NT2/D1 (cell line): ENCODE measurements at regions not wholly inside any gene's neighbourhood (a gene's known extent, or its start where the extent isn't known, plus 50 kb on each side); places are given as distances from the start of the nearest gene placed in this dataset.

Experiments
- SUZ12 ChIP-seq: IDR thresholded peaks from 2 replicates; pipeline ENCODE4 v1.6.1; 2011; ENCODE audit not compliant: insufficient read length, insufficient read depth; ENCODE audit errors: extremely low read depth
- YY1 ChIP-seq: IDR thresholded peaks from 2 replicates; pipeline ENCODE4 v1.6.1; 2011; ENCODE audit not compliant: insufficient read length, insufficient read depth
- ZNF274 ChIP-seq: IDR thresholded peaks from 2 replicates; pipeline ENCODE4 v1.6.1; 2011; ENCODE audit warnings: mild to moderate bottlenecking, low read depth, low read length

DNA sequence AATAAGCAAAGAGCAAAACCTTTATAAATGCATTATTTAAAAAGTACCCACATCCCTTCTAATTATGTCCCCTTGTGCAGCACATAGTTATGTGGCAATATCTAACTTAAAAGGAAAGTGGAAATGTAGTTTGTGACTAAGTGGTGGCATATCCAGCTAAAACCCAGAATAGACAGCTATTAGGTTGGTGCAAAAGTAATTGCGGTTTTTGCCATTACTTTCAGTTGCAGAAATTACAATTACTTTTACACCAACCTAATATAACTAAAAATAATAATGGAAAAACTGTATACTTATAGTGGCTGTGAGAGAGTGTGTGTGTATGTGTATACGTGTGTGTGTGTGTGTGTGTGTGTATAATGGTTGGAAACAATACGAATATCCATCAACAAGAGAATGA lies 1108.1 kb upstream of the CNTN5 start:
- TF ChIP-seq ZNF274 = no peak
- TF ChIP-seq YY1 = no peak
- no peak for TF ChIP-seq SUZ12
